Stimulated activated CD8-positive, alpha-beta memory T cell treated with anti-CD3 and anti-CD28 coated beads, Interleukin-15, amount 100 ng/mL, for 4 hours (primary cell): ENCODE measurements at regions not wholly inside any gene's neighbourhood (a gene's known extent, or its start where the extent isn't known, plus 50 kb on each side); places are given as distances from the start of the nearest gene placed in this dataset.
"Not testable (repeated sequence)": the region's sequence is repeated elsewhere in the genome, so short reads cannot be mapped to it uniquely, and the experiment has no call there.

Experiments used
- DNase-seq, 2 donors: peaks; one replicate each; pipeline ENCODE4 v3.0.0-alpha.2; 2020; ENCODE audit warnings: low read depth in 2 of 2

- DNase-seq: no peak
These were observed 289.6 kb upstream of the SGCD start for GRCh38 chr5:156037151-156037909.

GRCh38 chr5:156042726-156043125, 284.2 kb upstream of the SGCD start:
- DNase-seq: no peak

- no peak for DNase-seq
These were observed 283.6 kb upstream of the SGCD start for GRCh38 chr5:156043351-156043750.

GRCh38 chr5:156051972-156052371, 275.0 kb upstream of the SGCD start:
- DNase-seq: no peak

- DNase-seq: no peak
These were observed 274.3 kb upstream of the SGCD start for GRCh38 chr5:156052656-156053055.

- no peak for DNase-seq
These were observed 273.9 kb upstream of the SGCD start for GRCh38 chr5:156053056-156053455.

GRCh38 chr5:156076912-156077311, 250.1 kb upstream of the SGCD start:
- DNase-seq: no peak

GRCh38 chr5:156087577-156088110, 239.3 kb upstream of the SGCD start:
- DNase-seq: no peak

GRCh38 chr5:156089955-156090940, 236.7 kb upstream of the SGCD start:
- DNase-seq: not testable (repeated sequence)

GRCh38 chr5:156093024-156093423, 233.9 kb upstream of the SGCD start:
- no peak for DNase-seq

- no peak for DNase-seq
These were observed 233.0 kb upstream of the SGCD start for GRCh38 chr5:156094001-156094400.

GRCh38 chr5:156095709-156096241, 231.2 kb upstream of the SGCD start:
- DNase-seq: no peak

- no peak for DNase-seq
These were observed 230.7 kb upstream of the SGCD start for GRCh38 chr5:156096259-156096658.

- no peak for DNase-seq
These were observed 223.6 kb upstream of the SGCD start for GRCh38 chr5:156103155-156103885.

GRCh38 chr5:156109317-156110023, 217.5 kb upstream of the SGCD start:
- no peak for DNase-seq

GRCh38 chr5:156119692-156120091, 207.3 kb upstream of the SGCD start:
- no peak for DNase-seq

GRCh38 chr5:156120777-156121176, 206.2 kb upstream of the SGCD start:
- no peak for DNase-seq

- DNase-seq: no peak
These were observed 205.7 kb upstream of the SGCD start for GRCh38 chr5:156121234-156121633.

- DNase-seq: no peak
These were observed 205.1 kb upstream of the SGCD start for GRCh38 chr5:156121882-156122281.

- no peak for DNase-seq
These were observed 202.3 kb upstream of the SGCD start for GRCh38 chr5:156124708-156125107.

GRCh38 chr5:156125118-156125517, 201.8 kb upstream of the SGCD start:
- no peak for DNase-seq
